H9 (cell line): ENCODE measurements at regions not wholly inside any gene's neighbourhood (a gene's known extent, or its start where the extent isn't known, plus 50 kb on each side); places are given as distances from the start of the nearest gene placed in this dataset.

Experiments used
- DNase-seq: peaks from one replicate; pipeline ENCODE4 v3.0.0-alpha.2; 2017
- H2AFZ ChIP-seq: one replicate; pipeline ENCODE4 v1.6.1; 2013; ENCODE audit warnings: mild to moderate bottlenecking, low read length, control low read depth, moderate library complexity
- H2AK5ac ChIP-seq: 2 replicates; pipeline ENCODE4 v1.6.1; 2013; ENCODE audit warnings: low read length, control low read depth, mixed read lengths; ENCODE audit not compliant: insufficient read length
- H2BK120ac ChIP-seq: one replicate; pipeline ENCODE4 v1.6.1; 2013; ENCODE audit warnings: low read depth, mild to moderate bottlenecking, low read length, control low read depth, inconsistent platforms; ENCODE audit not compliant: poor library complexity, severe bottlenecking
- H2BK12ac ChIP-seq: 2 replicates; pipeline ENCODE4 v1.6.1; 2013; ENCODE audit warnings: low read length, control low read depth, mixed read lengths, low read depth; ENCODE audit not compliant: insufficient read length
- H2BK15ac ChIP-seq: 2 replicates; pipeline ENCODE4 v1.6.1; 2013; ENCODE audit warnings: low read depth, low read length, control low read depth
- H2BK20ac ChIP-seq: one replicate; pipeline ENCODE4 v1.6.1; 2013; ENCODE audit warnings: low read depth, mild to moderate bottlenecking, low read length, control low read depth, inconsistent platforms; ENCODE audit not compliant: poor library complexity, severe bottlenecking
- H2BK5ac ChIP-seq: 2 replicates; pipeline ENCODE4 v1.6.1; 2013; ENCODE audit warnings: low read length, control low read depth, mixed read lengths; ENCODE audit not compliant: insufficient read length
- H3K14ac ChIP-seq: 2 replicates; pipeline ENCODE4 v1.6.1; 2013; ENCODE audit warnings: low read length, control low read depth; ENCODE audit not compliant: insufficient read depth
- H3K18ac ChIP-seq: 2 replicates; pipeline ENCODE4 v1.6.1; 2013; ENCODE audit warnings: low read depth, mild to moderate bottlenecking, mixed read lengths, low read length, control low read depth; ENCODE audit not compliant: insufficient read length
- H3K23ac ChIP-seq: 2 replicates; pipeline ENCODE4 v1.6.1; 2013; ENCODE audit warnings: low read length, control low read depth, mixed read lengths, low read depth; ENCODE audit not compliant: insufficient read length
- H3K23me2 ChIP-seq: 2 replicates; pipeline ENCODE4 v1.6.1; 2013; ENCODE audit warnings: low read depth, mild to moderate bottlenecking, mixed read lengths, low read length, control low read depth; ENCODE audit not compliant: insufficient read length, poor library complexity, severe bottlenecking
- H3K27ac ChIP-seq: 2 replicates; pipeline ENCODE4 v1.5.1; 2013; ENCODE audit warnings: low read length, control low read depth, mixed read lengths, low read depth; ENCODE audit not compliant: insufficient read length
- H3K27me3 ChIP-seq: 2 replicates; pipeline ENCODE4 v1.6.1; 2013; ENCODE audit warnings: low read length, control low read depth, inconsistent platforms; ENCODE audit not compliant: insufficient read depth
- H3K4ac ChIP-seq: 2 replicates; pipeline ENCODE4 v1.6.1; 2013; ENCODE audit warnings: low read depth, mild to moderate bottlenecking, control low read depth, inconsistent platforms, low read length, moderate library complexity
- H3K4me1 ChIP-seq: 2 replicates; pipeline ENCODE4 v1.6.1; 2013; ENCODE audit warnings: low read length, control low read depth, inconsistent platforms; ENCODE audit not compliant: insufficient read depth
- H3K4me2 ChIP-seq: 2 replicates; pipeline ENCODE4 v1.6.1; 2013; ENCODE audit warnings: low read length, control low read depth, mixed read lengths; ENCODE audit not compliant: insufficient read length, insufficient read depth
- H3K56ac ChIP-seq: 2 replicates; pipeline ENCODE4 v1.6.1; 2013; ENCODE audit warnings: low read depth, mild to moderate bottlenecking, mixed read lengths, low read length, control low read depth; ENCODE audit not compliant: insufficient read length
- H3K79me1 ChIP-seq: 2 replicates; pipeline ENCODE4 v1.6.1; 2013; ENCODE audit warnings: low read depth, mild to moderate bottlenecking, moderate library complexity, low read length, control low read depth, inconsistent platforms; ENCODE audit not compliant: insufficient read depth, poor library complexity, severe bottlenecking
- H3K79me2 ChIP-seq: 2 replicates; pipeline ENCODE4 v1.6.1; 2013; ENCODE audit warnings: low read length, control low read depth, inconsistent platforms; ENCODE audit not compliant: insufficient read depth
- H3K9ac ChIP-seq: 2 replicates; pipeline ENCODE4 v1.6.1; 2013; ENCODE audit warnings: low read length, control low read depth, mixed read lengths; ENCODE audit not compliant: insufficient read length; ENCODE audit errors: extremely low read depth
- H3K9me3 ChIP-seq: one replicate; pipeline ENCODE4 v1.6.1; 2013; ENCODE audit warnings: low read depth, low read length, inconsistent platforms; ENCODE audit not compliant: control insufficient read depth
- H3T11ph ChIP-seq: one replicate; pipeline ENCODE4 v1.6.1; 2013; ENCODE audit warnings: mild to moderate bottlenecking, low read length, control low read depth, inconsistent platforms
- H4K20me1 ChIP-seq: one replicate; pipeline ENCODE4 v1.6.1; 2013; ENCODE audit not compliant: control insufficient read depth, insufficient read length, insufficient read depth
- H4K5ac ChIP-seq: 2 replicates; pipeline ENCODE4 v1.6.1; 2013; ENCODE audit warnings: low read depth, mild to moderate bottlenecking, mixed read lengths, low read length, control low read depth; ENCODE audit not compliant: insufficient read length
- H4K8ac ChIP-seq: replicated peaks from 2 replicates; pipeline ENCODE4 v1.6.1; 2013; ENCODE audit warnings: low read length, control low read depth, mixed read lengths, low read depth; ENCODE audit not compliant: insufficient read length
- H4K91ac ChIP-seq: 2 replicates; pipeline ENCODE4 v1.6.1; 2013; ENCODE audit warnings: low read depth, mild to moderate bottlenecking, moderate library complexity, mixed read lengths, low read length, control low read depth; ENCODE audit not compliant: insufficient read length
- H3K27ac Mint-ChIP-seq, 3 experiments: 2 replicates in 2 of 3; 3 replicates in 1 of 3; pipeline ENCODE4 v1.8.0; 2020 to 2021; ENCODE audit warnings: mixed read lengths in 3 of 3, mild to moderate bottlenecking in 1 of 3, moderate library complexity in 1 of 3
- H3K27me3 Mint-ChIP-seq: 2 replicates; pipeline ENCODE4 v1.8.0; 2021; ENCODE audit warnings: low read depth, mild to moderate bottlenecking, moderate library complexity, mixed read lengths
- H3K36me3 Mint-ChIP-seq, 3 experiments: 2 replicates in 2 of 3; 3 replicates in 1 of 3; pipeline ENCODE4 v1.8.0; 2020 to 2021; ENCODE audit warnings: low read depth in 3 of 3, mixed read lengths in 3 of 3; ENCODE audit not compliant: insufficient read depth in 1 of 3
- H3K4me1 Mint-ChIP-seq, 2 experiments: 2 replicates each; pipeline ENCODE4 v1.8.0; 2020; ENCODE audit warnings: mixed read lengths in 2 of 2
- H3K4me3 Mint-ChIP-seq, 2 experiments: 2 replicates in 1 of 2; 3 replicates in 1 of 2; pipeline ENCODE4 v1.8.0; 2020 to 2021; ENCODE audit warnings: mild to moderate bottlenecking in 2 of 2, mixed read lengths in 2 of 2, moderate library complexity in 1 of 2
- H3K9me3 Mint-ChIP-seq, 2 experiments: 2 replicates in 1 of 2; 3 replicates in 1 of 2; pipeline ENCODE4 v1.8.0; 2020; ENCODE audit warnings: mild to moderate bottlenecking in 2 of 2, mixed read lengths in 2 of 2, moderate library complexity in 1 of 2
- WGBS: extraction: QIAGEN DNeasy Blood & Tissue Kit; methylation state at CpG from one replicate; pipeline ENCODE4 v1.1.7; 2013; ENCODE audit warnings: missing lambda C conversion rate, low lambda C conversion rate, mixed read lengths; ENCODE audit not compliant: insufficient read length; ENCODE audit errors: extremely low coverage; 5-methylcytosine and 5-hydroxymethylcytosine counted together
- TF ChIP-seq, protein P1 (sequence below): fragments of 200-600 bp; sonication (generic); conservative IDR thresholded peaks from 3 replicates; pipeline ENCODE4 v1.8.0; 2021; ENCODE audit warnings: antibody characterized with exemption, mild to moderate bottlenecking

DNA sequence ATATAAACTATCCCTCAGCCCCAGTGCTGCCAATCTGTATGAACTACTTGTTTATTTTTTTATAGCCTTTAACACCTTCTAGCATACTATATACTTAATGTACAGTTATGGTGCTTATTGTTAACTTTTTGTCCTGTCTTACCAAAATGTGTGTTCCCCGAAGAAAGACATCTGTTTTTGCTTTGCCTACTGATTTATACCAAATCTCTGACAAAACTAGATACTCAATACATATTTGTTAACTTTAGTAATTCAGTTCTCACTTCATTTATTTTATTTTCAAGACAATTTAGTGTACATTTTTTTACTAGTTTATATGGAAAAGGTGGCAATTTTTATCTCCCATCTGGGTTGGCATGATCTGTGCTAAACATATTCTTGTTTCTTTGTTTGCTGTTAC is 824.3 kb upstream of the ATXN8OS start:
- no peak overlapping the region for H2BK15ac ChIP-seq
- DNase-seq, result no peak
- Mint-ChIP-seq H3K27ac (no peak overlapping the region), H3K27me3 (no peaks in the 10 kb centered on the region), H3K4me1 (no peaks in the 10 kb centered on the region), H3K36me3 (peaks cover 0 to 6% (median 0%) of the 10 kb centered on the region in 3 experiments; a peak in 3 of 7 replicates), H3K9me3 (peaks cover 0 to 12% of the 10 kb centered on the region in 2 experiments; a peak in 3 of 5 replicates), H3K4me3 (no peak overlapping the region)
- TF ChIP-seq, protein P1, sequence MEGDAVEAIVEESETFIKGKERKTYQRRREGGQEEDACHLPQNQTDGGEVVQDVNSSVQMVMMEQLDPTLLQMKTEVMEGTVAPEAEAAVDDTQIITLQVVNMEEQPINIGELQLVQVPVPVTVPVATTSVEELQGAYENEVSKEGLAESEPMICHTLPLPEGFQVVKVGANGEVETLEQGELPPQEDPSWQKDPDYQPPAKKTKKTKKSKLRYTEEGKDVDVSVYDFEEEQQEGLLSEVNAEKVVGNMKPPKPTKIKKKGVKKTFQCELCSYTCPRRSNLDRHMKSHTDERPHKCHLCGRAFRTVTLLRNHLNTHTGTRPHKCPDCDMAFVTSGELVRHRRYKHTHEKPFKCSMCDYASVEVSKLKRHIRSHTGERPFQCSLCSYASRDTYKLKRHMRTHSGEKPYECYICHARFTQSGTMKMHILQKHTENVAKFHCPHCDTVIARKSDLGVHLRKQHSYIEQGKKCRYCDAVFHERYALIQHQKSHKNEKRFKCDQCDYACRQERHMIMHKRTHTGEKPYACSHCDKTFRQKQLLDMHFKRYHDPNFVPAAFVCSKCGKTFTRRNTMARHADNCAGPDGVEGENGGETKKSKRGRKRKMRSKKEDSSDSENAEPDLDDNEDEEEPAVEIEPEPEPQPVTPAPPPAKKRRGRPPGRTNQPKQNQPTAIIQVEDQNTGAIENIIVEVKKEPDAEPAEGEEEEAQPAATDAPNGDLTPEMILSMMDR, result no peak
- H3K79me2 ChIP-seq, result no peaks in the 10 kb centered on the region
- H3K56ac ChIP-seq, result no peak overlapping the region
- no peaks in the 10 kb centered on the region for H3K9me3 ChIP-seq
- H3K27me3 ChIP-seq, result no peaks in the 10 kb centered on the region
- no peak overlapping the region for H2BK20ac ChIP-seq
- no peak overlapping the region for H4K8ac ChIP-seq
- no peak overlapping the region for H3K14ac ChIP-seq
- H4K91ac ChIP-seq, result no peak overlapping the region
- no peak overlapping the region for H3K23ac ChIP-seq
- H2AK5ac ChIP-seq, result no peak overlapping the region
- no peaks in the 10 kb centered on the region for H3K4me1 ChIP-seq
- no peaks in the 10 kb centered on the region for H3K23me2 ChIP-seq
- no CpG with 5 or more reads among the region's 1 CpG for WGBS
- H4K20me1 ChIP-seq, result no peaks in the 10 kb centered on the region
- no peak overlapping the region for H2BK12ac ChIP-seq
- no peak overlapping the region for H3K27ac ChIP-seq
- no peak overlapping the region for H2BK120ac ChIP-seq
- no peak overlapping the region for H3K18ac ChIP-seq
- H2BK5ac ChIP-seq, result no peak overlapping the region
- H3K4ac ChIP-seq, result no peak overlapping the region
- no peak overlapping the region for H3K4me2 ChIP-seq
- no peaks in the 10 kb centered on the region for H3K79me1 ChIP-seq
- no peak overlapping the region for H2AFZ ChIP-seq
- H3T11ph ChIP-seq, result no peak overlapping the region
- no peak overlapping the region for H4K5ac ChIP-seq
- H3K9ac ChIP-seq, result no peak overlapping the region
